Heart left ventricle (tissue), 16 donors: ENCODE measurements at regions not wholly inside any gene's neighbourhood (a gene's known extent, or its start where the extent isn't known, plus 50 kb on each side); places are given as distances from the start of the nearest gene placed in this dataset.

Experiments
- ATAC-seq, 4 donors: fragments of 200-7000 bp; cut with Tn5 transposase; one replicate each; pipeline ENCODE4 v1.9.1; 2020 to 2022; ENCODE audit warnings: moderate library complexity in 4 of 4, mild to moderate bottlenecking in 3 of 4, moderate number of reproducible peaks in 1 of 4
- DNase-seq, 5 donors: peaks; one replicate each; pipeline ENCODE4 v3.0.0-alpha.2; 2020
- H3K27ac ChIP-seq, 12 donors: fragments of 200-600 bp; sonication (generic) in 4 of 12; one replicate each; pipeline versions ENCODE4 v1.5.0 to v1.8.0; 2016 to 2022; ENCODE audit warnings: mild to moderate bottlenecking in 2 of 12
- H3K27me3 ChIP-seq, 9 donors: fragments of 200-600 bp; sonication (generic) in 2 of 9; one replicate each; pipeline versions ENCODE4 v1.5.1 to v1.8.0; 2016 to 2022; ENCODE audit warnings: mild to moderate bottlenecking in 3 of 9
- H3K36me3 ChIP-seq, 9 donors: fragments of 200-600 bp; sonication (generic) in 2 of 9; one replicate each; pipeline versions ENCODE4 v1.5.0 to v1.8.0; 2018 to 2022; ENCODE audit warnings: mild to moderate bottlenecking in 2 of 9
- H3K4me1 ChIP-seq, 12 donors: fragments of 200-600 bp; sonication (generic) in 4 of 12; one replicate each; pipeline versions ENCODE4 v1.5.0 to v1.8.0; 2016 to 2022; ENCODE audit warnings: mild to moderate bottlenecking in 3 of 12
- H3K4me3 ChIP-seq, 12 donors: fragments of 200-600 bp; sonication (generic) in 4 of 12; one replicate each; pipeline versions ENCODE4 v1.5.0 to v1.8.0; 2017 to 2022; ENCODE audit warnings: mild to moderate bottlenecking in 9 of 12, moderate library complexity in 4 of 12
- H3K9me3 ChIP-seq, 12 donors: fragments of 200-600 bp; sonication (generic) in 4 of 12; one replicate each; pipeline versions ENCODE4 v1.5.0 to v1.8.0; 2016 to 2022; ENCODE audit warnings: mild to moderate bottlenecking in 1 of 12
- POLR2A ChIP-seq, 2 donors: fragments of 450-650 bp; IDR thresholded peaks; one replicate each; pipeline ENCODE4 v1.6.1; 2017; ENCODE audit warnings: antibody characterized with exemption in 2 of 2, mild to moderate bottlenecking in 2 of 2, moderate library complexity in 2 of 2
- WGBS, 4 donors: extraction: QIAGEN DNeasy Blood & Tissue Kit in 2 of 4; methylation state at CpG; one replicate each; pipeline versions ENCODE4 v1.1.5 to v1.1.7; 2013 to 2018; 5-methylcytosine and 5-hydroxymethylcytosine counted together
- intact Hi-C, 10 donors: fragments of 100-400 bp; cut with DNase I; formaldehyde crosslinking; loops; one replicate each; pipeline versions ENCODE4 v1.11.1 to v1.14.2; 2022
- TF ChIP-seq, protein P1 (sequence below), 12 donors: fragments of 200-600 bp; sonication (generic) in 4 of 12; IDR thresholded peaks; one replicate each; pipeline versions ENCODE4 v1.5.0 to v1.8.0; 2018 to 2022; ENCODE audit warnings: antibody characterized with exemption in 12 of 12, mild to moderate bottlenecking in 5 of 12
- donor health status: ischemic (EF 13 %, LVEDD 7.1; RV severe dilation, severe dysfunction).
- donor health status: healthy with polysubstance abuse.
- donor health status: DM: no; HTN: yes; CAD: no.
- donor health status: DM: no; HTN: no; CAD: no.
- donor health status: ischemic (EF 25% LVEDD 6.9; RV normal size, moderate dysfunction).
- donor health status: ischemic (EF 25% LVEDD 5.7; RV mildly dilated, moderate dysfunction).
- donor health status: healthy.
- donor health status: DM: yes; HTN: yes; CAD: no.
- donor health status: ischemic (EF 35%, LVEDD 5.7; RV mildly dilated, moderate dysfunction).
- donor health status: nonischemic (EF 11% LVEDD 7.7; RV severe dilation, severe dysfunction).
- donor health status: DM: yes; HTN: yes; CAD: no.
- donor health status: PGD.
- donor health status: ischemic (EF 29% LVEDD 5.4; RV normal size, mild dysfunction).
- donor health status: nonischemic (EF 23%, LVEDD 6.1; RV moderate dilation, normal function).

DNA sequence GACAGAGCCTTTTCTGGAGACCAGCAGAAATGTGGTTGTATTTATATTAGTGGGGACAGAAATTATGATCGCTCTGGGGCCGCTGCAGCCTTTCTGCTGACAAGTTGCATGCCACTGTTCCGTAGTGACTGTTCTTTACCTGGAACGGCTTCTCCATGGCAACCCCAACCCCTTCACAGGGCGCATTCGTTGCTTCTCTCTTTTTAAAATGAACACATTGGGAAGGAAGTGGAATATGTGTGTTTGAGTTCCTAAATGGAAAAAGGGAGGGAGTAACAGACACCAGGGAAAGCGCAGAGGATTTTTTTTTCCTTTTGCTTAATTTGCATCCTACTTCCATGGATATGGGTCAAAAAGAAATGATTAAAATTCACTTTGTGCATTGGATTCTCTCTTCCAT is 482.0 kb upstream of the SUCLG2 start:
- no peaks in the 10 kb centered on the region for H3K36me3 ChIP-seq
- H3K27ac ChIP-seq, result no peak overlapping the region
- no peak for DNase-seq
- TF ChIP-seq, protein P1, sequence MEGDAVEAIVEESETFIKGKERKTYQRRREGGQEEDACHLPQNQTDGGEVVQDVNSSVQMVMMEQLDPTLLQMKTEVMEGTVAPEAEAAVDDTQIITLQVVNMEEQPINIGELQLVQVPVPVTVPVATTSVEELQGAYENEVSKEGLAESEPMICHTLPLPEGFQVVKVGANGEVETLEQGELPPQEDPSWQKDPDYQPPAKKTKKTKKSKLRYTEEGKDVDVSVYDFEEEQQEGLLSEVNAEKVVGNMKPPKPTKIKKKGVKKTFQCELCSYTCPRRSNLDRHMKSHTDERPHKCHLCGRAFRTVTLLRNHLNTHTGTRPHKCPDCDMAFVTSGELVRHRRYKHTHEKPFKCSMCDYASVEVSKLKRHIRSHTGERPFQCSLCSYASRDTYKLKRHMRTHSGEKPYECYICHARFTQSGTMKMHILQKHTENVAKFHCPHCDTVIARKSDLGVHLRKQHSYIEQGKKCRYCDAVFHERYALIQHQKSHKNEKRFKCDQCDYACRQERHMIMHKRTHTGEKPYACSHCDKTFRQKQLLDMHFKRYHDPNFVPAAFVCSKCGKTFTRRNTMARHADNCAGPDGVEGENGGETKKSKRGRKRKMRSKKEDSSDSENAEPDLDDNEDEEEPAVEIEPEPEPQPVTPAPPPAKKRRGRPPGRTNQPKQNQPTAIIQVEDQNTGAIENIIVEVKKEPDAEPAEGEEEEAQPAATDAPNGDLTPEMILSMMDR (IDR thresholded peaks at IDR 0.05), result no peak
- no peak for TF ChIP-seq POLR2A (IDR thresholded peaks at IDR 0.05)
- H3K9me3 ChIP-seq, result peaks cover 0 to 14% (median under 1%) of the 10 kb centered on the region in 12 donors
- H3K4me3 ChIP-seq, result no peak overlapping the region
- H3K4me1 ChIP-seq, result no peaks in the 10 kb centered on the region
- H3K27me3 ChIP-seq, result no peaks in the 10 kb centered on the region
- 57 to 68% (median 65%) methylated on average over 7 of the region's 7 CpGs for WGBS, 4 donors
- ATAC-seq, result no peak
- intact Hi-C loops, result no loop called here

DNA sequence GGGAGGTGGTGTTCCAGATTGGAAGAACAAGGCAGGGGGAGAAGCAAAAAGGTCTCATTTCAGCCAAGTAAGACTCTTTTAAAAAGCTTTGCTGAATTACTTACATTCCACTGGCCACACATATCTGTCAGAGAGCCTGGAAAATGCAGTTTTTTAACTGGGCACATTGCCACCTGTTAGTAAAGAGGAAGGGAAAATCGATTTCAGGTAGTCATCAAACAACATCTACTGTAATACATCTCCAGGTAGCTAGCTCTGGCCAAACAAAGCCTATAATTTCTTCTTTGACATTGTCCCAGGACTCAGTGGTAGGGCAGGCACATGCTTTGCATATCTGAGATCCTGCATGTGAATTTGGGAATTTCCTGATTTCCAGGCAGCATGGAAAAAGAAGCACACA is 480.7 kb upstream of the SUCLG2 start:
- Histone ChIP-seq H3K27ac (no peak overlapping the region), H3K4me3 (no peak overlapping the region), H3K36me3 (no peaks in the 10 kb centered on the region), H3K4me1 (no peaks in the 10 kb centered on the region), H3K9me3 (peaks cover 0 to 14% (median 1%) of the 10 kb centered on the region in 12 donors), H3K27me3 (no peaks in the 10 kb centered on the region)
- TF ChIP-seq POLR2A (IDR thresholded peaks at IDR 0.05), result no peak
- TF ChIP-seq, protein P1 (IDR thresholded peaks at IDR 0.05), result no peak
- DNase-seq (no peak), ATAC-seq (no peak)
- intact Hi-C loops, result no loop called here
- WGBS, 4 donors, result 33 to 55% (median 44%) methylated on average over 1 of the region's 1 CpG

DNA sequence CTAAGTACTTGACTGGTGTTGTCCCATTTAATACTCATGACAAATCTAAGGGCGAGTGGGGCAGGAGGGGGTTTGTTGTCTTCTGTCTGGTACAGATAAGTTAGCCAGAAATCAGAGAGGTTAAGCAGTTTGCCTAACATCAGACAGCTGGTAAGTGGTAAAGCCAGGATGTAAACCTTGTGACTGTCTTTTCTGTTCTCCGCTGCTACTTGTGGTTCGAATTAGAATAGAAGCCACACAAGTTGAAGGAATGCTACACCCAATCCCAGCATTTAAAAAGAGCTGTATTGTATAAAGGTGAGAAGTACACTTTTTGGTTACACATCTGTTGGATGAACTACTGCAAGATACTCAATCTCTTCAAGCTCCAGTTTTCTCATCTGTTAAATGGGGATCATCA is 474.7 kb upstream of the SUCLG2 start:
- DNase-seq (no peak), ATAC-seq (no peak)
- Histone ChIP-seq H3K9me3 (peaks cover 0 to 14% (median 1%) of the 10 kb centered on the region in 12 donors), H3K4me1 (no peaks in the 10 kb centered on the region), H3K4me3 (no peak overlapping the region), H3K27me3 (no peaks in the 10 kb centered on the region), H3K36me3 (no peaks in the 10 kb centered on the region), H3K27ac (no peak overlapping the region)
- intact Hi-C loops, result no loop called here
- no peak for TF ChIP-seq POLR2A (IDR thresholded peaks at IDR 0.05)
- TF ChIP-seq, protein P1 (IDR thresholded peaks at IDR 0.05), result no peak
- 61 to 80% (median 71%) methylated on average over 3 of the region's 3 CpGs for WGBS, 4 donors

DNA sequence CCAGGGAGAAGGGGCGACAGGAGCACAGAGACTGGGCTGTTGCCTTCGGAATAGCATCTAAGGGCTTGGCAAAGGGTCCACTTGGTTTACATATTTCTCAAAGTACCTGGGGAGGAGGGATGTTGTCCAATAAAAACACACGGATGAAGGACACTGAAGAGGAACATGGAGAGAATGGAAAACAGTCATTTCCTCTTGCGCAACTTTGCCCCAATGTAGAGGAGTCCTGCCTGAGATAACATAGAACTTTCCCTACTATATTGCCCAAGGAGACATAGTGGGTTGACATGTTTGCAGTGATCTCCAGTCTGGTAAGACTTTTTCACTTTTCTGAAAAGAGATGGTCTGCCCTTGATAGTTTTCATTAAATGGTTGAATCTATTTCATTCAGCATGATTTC is 468.8 kb upstream of the SUCLG2 start:
- WGBS, 4 donors, result 78 to 84% (median 82%) methylated on average over 4 of the region's 4 CpGs
- intact Hi-C loops, result no loop called here
- H3K4me3 ChIP-seq, result no peak overlapping the region
- no peaks in the 10 kb centered on the region for H3K4me1 ChIP-seq
- DNase-seq (no peak), ATAC-seq (no peak)
- no peak overlapping the region for H3K27ac ChIP-seq
- TF ChIP-seq, protein P1 (IDR thresholded peaks at IDR 0.05), result no peak
- TF ChIP-seq POLR2A (IDR thresholded peaks at IDR 0.05), result no peak
- no peaks in the 10 kb centered on the region for H3K9me3 ChIP-seq
- no peaks in the 10 kb centered on the region for H3K36me3 ChIP-seq
- H3K27me3 ChIP-seq, result no peaks in the 10 kb centered on the region
